K562 (cell line): ENCODE measurements at regions not wholly inside any gene's neighbourhood (a gene's known extent, or its start where the extent isn't known, plus 50 kb on each side); places are given as distances from the start of the nearest gene placed in this dataset.

Source experiments
- ATAC-seq: fragments of 200-7000 bp; cut with Tn5 transposase; 3 replicates; pipeline ENCODE4 v1.9.1; 2020; ENCODE audit warnings: moderate library complexity
- BruUV-seq: library from RNA; stranded (reverse); fragments of 400-500 nt; replicated peaks from 2 replicates; lab custom pipeline; 2021; lab: Mats Ljungman, UMichigan
- CTCF ChIA-PET: fragments of 300-600 bp; formaldehyde crosslinking; extraction: SDS; loops from one replicate; lab custom pipeline; 2021; ENCODE audit warnings: low intra/inter-chr PET ratio; lab: Yijun Ruan, JAX
- POLR2A ChIA-PET: fragments of 300-600, 350-650 bp; sonication (Branson Sonifier 250); formaldehyde crosslinking; extraction: SDS; loops from one replicate; lab custom pipeline; 2021; ENCODE audit warnings: antibody characterized with exemption, inconsistent platforms; lab: Yijun Ruan, JAX
- DNase-seq, 4 experiments: peaks; one replicate each; pipeline versions ENCODE4 v3.0.0 to v3.0.0-alpha.2; 2011 to 2018; ENCODE audit warnings: low spot score in 3 of 4, mixed read lengths in 3 of 4; ENCODE audit errors: extremely low read depth in 1 of 4
- FAIRE-seq: peaks from 2 replicates; lab custom pipeline; 2011; peaks lifted over from hg19 to GRCh38; lab: Jason Lieb, UNC
- H2AFZ ChIP-seq: 2 replicates; pipeline ENCODE4 v1.6.0; 2011; ENCODE audit warnings: low read depth, low read length, control low read depth, inconsistent platforms
- H3K27ac ChIP-seq: fragments of 200-600 bp; 3 replicates; pipeline ENCODE4 v1.8.0; 2011; ENCODE audit warnings: low read depth, mild to moderate bottlenecking, control low read depth, inconsistent platforms, low read length, moderate library complexity, mixed read lengths; ENCODE audit errors: extremely low read depth
- H3K27me3 ChIP-seq, 2 experiments: fragments of 300-600 bp in 1 of 2; 2 replicates in 1 of 2; 3 replicates in 1 of 2; pipeline versions ENCODE4 v1.6.0 to v1.8.0; 2011; ENCODE audit warnings: inconsistent platforms in 2 of 2, low read length in 2 of 2, mild to moderate bottlenecking in 1 of 2, mixed read lengths in 1 of 2, moderate library complexity in 1 of 2; ENCODE audit not compliant: control insufficient read depth in 2 of 2, insufficient read depth in 2 of 2
- H3K36me3 ChIP-seq: fragments of 300-600 bp; 3 replicates; pipeline ENCODE4 v1.8.0; 2011; ENCODE audit warnings: mild to moderate bottlenecking, low read length, inconsistent platforms; ENCODE audit not compliant: control insufficient read depth, insufficient read depth
- H3K4me1 ChIP-seq, 2 experiments: fragments of 200-600 bp in 1 of 2; replicated peaks in 1 of 2; 2 replicates in 1 of 2; 3 replicates in 1 of 2; pipeline versions ENCODE4 v1.5.1 to v1.8.0; 2011; ENCODE audit warnings: inconsistent platforms in 2 of 2, low read length in 2 of 2, mild to moderate bottlenecking in 1 of 2, mixed read lengths in 1 of 2, moderate library complexity in 1 of 2; ENCODE audit not compliant: control insufficient read depth in 2 of 2, insufficient read depth in 2 of 2
- H3K4me2 ChIP-seq: 2 replicates; pipeline ENCODE4 v1.6.1; 2011; ENCODE audit warnings: low read length, control low read depth, inconsistent platforms, mixed read lengths; ENCODE audit not compliant: insufficient read depth
- H3K4me3 ChIP-seq: fragments of 200-600 bp; sonication (generic), shearing (Covaris generic); 2 replicates; pipeline ENCODE4 v1.5.1; 2016; ENCODE audit warnings: control low read depth, inconsistent platforms
- H3K79me2 ChIP-seq: fragments of 200-600 bp; 3 replicates; pipeline ENCODE4 v1.8.0; 2011; ENCODE audit warnings: low read length, inconsistent platforms; ENCODE audit not compliant: control insufficient read depth, insufficient read depth
- H3K9ac ChIP-seq, 2 experiments: 2 replicates each; pipeline versions ENCODE4 v1.6.0 to v1.6.1; 2011; ENCODE audit warnings: low read depth in 2 of 2, low read length in 2 of 2, control low read depth in 1 of 2, inconsistent platforms in 1 of 2, mild to moderate bottlenecking in 1 of 2, mixed read lengths in 1 of 2; ENCODE audit not compliant: insufficient read depth in 1 of 2
- H3K9me1 ChIP-seq: one replicate; pipeline ENCODE4 v1.6.0; 2011; ENCODE audit warnings: inconsistent platforms, mild to moderate bottlenecking, low read length, moderate library complexity; ENCODE audit not compliant: control insufficient read depth, insufficient read depth
- H3K9me3 ChIP-seq: replicated peaks from 2 replicates; pipeline ENCODE4 v1.5.1; 2011; ENCODE audit warnings: low read depth, low read length, inconsistent platforms; ENCODE audit not compliant: control insufficient read depth, insufficient read depth
- H4K20me1 ChIP-seq: replicated peaks from 2 replicates; pipeline ENCODE4 v1.6.1; 2011; ENCODE audit warnings: low read length, inconsistent platforms, mixed read lengths; ENCODE audit not compliant: control insufficient read depth, insufficient read depth
- CTCF ChIP-seq, 3 experiments: IDR thresholded peaks in 2 of 3; conservative IDR thresholded peaks in 1 of 3; 2 replicates each; pipeline ENCODE4 v1.5.1; 2011 to 2012; ENCODE audit warnings: low read length in 3 of 3, mild to moderate bottlenecking in 3 of 3, control low read depth in 2 of 3, improper control_type of control experiment in 1 of 3, inconsistent platforms in 1 of 3, low read depth in 1 of 3, mixed read lengths in 1 of 3, moderate library complexity in 1 of 3; ENCODE audit not compliant: insufficient read depth in 2 of 3
- MED1 ChIP-seq: sonication (generic); formaldehyde crosslinking; IDR thresholded peaks from 2 replicates; pipeline ENCODE4 v1.8.1; 2023; ENCODE audit warnings: missing genetic modification reagents, borderline replicate concordance
- ZBTB34 ChIP-seq: fragments of 250-450 bp; sonication (Bioruptor Pico); IDR thresholded peaks from 2 replicates; pipeline ENCODE4 v1.8.0; 2021; ENCODE audit warnings: mild to moderate bottlenecking, moderate library complexity
- WGBS: fragments of 100-300 bp; shearing (Covaris generic); methylation state at CpG from one replicate; pipeline ENCODE4 v1.1.6; 2016; ENCODE audit warnings: low coverage, mixed read lengths; ENCODE audit not compliant: insufficient coverage; ENCODE audit errors: missing lambda C conversion rate; 5-methylcytosine and 5-hydroxymethylcytosine counted together
- in situ Hi-C: fragments of 300-500 bp; cut with MboI; formaldehyde crosslinking; loops from 4 replicates; pipeline ENCODE4 v1.15.0; 2018; ENCODE audit warnings: inconsistent platforms, mixed read lengths
- intact Hi-C: fragments of 100-400 bp; cut with micrococcal nuclease; formaldehyde crosslinking; loops from 2 replicates; pipeline ENCODE4 v1.14.2; 2022

- H3K9ac ChIP-seq = no peak overlapping the region; a peak in 1 of 4 replicates
- DNase-seq (no peak), FAIRE-seq (no peak), ATAC-seq (peak; percentile 56)
- 18% methylated on average over 10 of the region's 10 CpGs for WGBS
- H3K9me3 ChIP-seq = no peaks in the 10 kb centered on the region
- no peaks in the 10 kb centered on the region for H3K79me2 ChIP-seq
- ChIA-PET POLR2A (interaction anchor here (0.6 to 1.2 kb wide), 2 partner anchors 13 to 87 kb away, joined by 3 read pairs; no protein-coding TSS in a partner anchor), CTCF (no interaction called here)
- in situ Hi-C loops (no loop called here), intact Hi-C loops (loop anchor here (5.0 kb wide), 1 partner anchor 36 kb away; no protein-coding TSS in a partner anchor)
- peaks cover 4% of the 10 kb centered on the region for H3K9me1 ChIP-seq
- peaks cover 0 to 11% of the 10 kb centered on the region in 2 experiments; a peak in 3 of 5 replicates for H3K4me1 ChIP-seq
- TF ChIP-seq CTCF (IDR thresholded peaks at IDR 0.05 in 2 of 3, conservative IDR thresholded peaks at IDR 0.05 in 1 of 3; ENCODE audit: insufficient read depth in 2 of 3, low read depth in 1 of 3, low read length in 3 of 3) (peak in 2 of 3 experiments; percentile 8 to 10; a peak in 1 of 6 replicates), MED1 (CRISPR knock-in tag) (no peak), ZBTB34 (no peak)
- no peak overlapping the region for H3K4me2 ChIP-seq
- H3K4me3 ChIP-seq = no peak overlapping the region
- no peaks in the 10 kb centered on the region for H3K36me3 ChIP-seq
- H4K20me1 ChIP-seq = peaks cover 5% of the 10 kb centered on the region; the same call in 1 of the 2 replicates
- H3K27me3 ChIP-seq = peaks cover 7 to 52% of the 10 kb centered on the region in 2 experiments; a peak in 4 of 5 replicates
- no peak overlapping the region for H2AFZ ChIP-seq
- no peak overlapping the region for H3K27ac ChIP-seq
- BruUV-seq = no TSS peak
Measured at GRCh38 chr2:120947982-120948661, 212.5 kb downstream of the GLI2 start.
